Adrenal gland (tissue), 9 donors: ENCODE measurements at regions not wholly inside any gene's neighbourhood (a gene's known extent, or its start where the extent isn't known, plus 50 kb on each side); places are given as distances from the start of the nearest gene placed in this dataset.

Experiments
- DNase-seq, 7 donors: peaks; one replicate each; pipeline ENCODE4 v3.0.0-alpha.2; 2019 to 2020
- H3K27ac ChIP-seq, 5 donors: fragments of 200-600 bp; sonication (generic) in 4 of 5; 1 replicate in 3 of 5; 2 replicates in 2 of 5; pipeline versions ENCODE4 v1.5.1 to v1.8.0; 2016 to 2020; ENCODE audit warnings: mild to moderate bottlenecking in 1 of 5
- H3K27me3 ChIP-seq: fragments of 200-600 bp; 2 replicates; pipeline ENCODE4 v1.8.0; 2021
- H3K36me3 ChIP-seq, 2 donors: fragments of 200-600 bp; replicated peaks in 1 of 2; 1 replicate in 1 of 2; 2 replicates in 1 of 2; pipeline versions ENCODE4 v1.5.1 to v1.8.0; 2018 to 2022
- H3K4me1 ChIP-seq, 2 donors: fragments of 200-600 bp; replicated peaks in 1 of 2; 1 replicate in 1 of 2; 2 replicates in 1 of 2; pipeline versions ENCODE4 v1.5.1 to v1.8.0; 2018 to 2021
- H3K4me3 ChIP-seq, 4 donors: fragments of 200-600 bp; sonication (generic) in 3 of 4; one replicate each; pipeline ENCODE4 v1.5.1; 2016 to 2018
- H3K9me3 ChIP-seq, 3 donors: fragments of 200-600 bp; sonication (generic) in 1 of 3; replicated peaks in 1 of 3; 1 replicate in 2 of 3; 2 replicates in 1 of 3; pipeline versions ENCODE4 v1.5.1 to v1.8.0; 2016 to 2021
- CTCF ChIP-seq, 6 experiments: fragments of 450-650 bp in 4 of 6; fragments of 200-600 bp in 2 of 6; sonication (generic) in 1 of 6; IDR thresholded peaks; 1 replicate in 5 of 6; 2 replicates in 1 of 6; pipeline versions ENCODE4 v1.5.1 to v1.8.0; 2016 to 2021; ENCODE audit warnings: antibody characterized with exemption in 6 of 6, mild to moderate bottlenecking in 2 of 6, moderate library complexity in 1 of 6
- POLR2A ChIP-seq, 2 donors: fragments of 450-650 bp; IDR thresholded peaks; one replicate each; pipeline ENCODE4 v1.6.1; 2017; ENCODE audit warnings: antibody characterized with exemption in 2 of 2, mild to moderate bottlenecking in 2 of 2, moderate library complexity in 1 of 2
- WGBS, 4 donors: extraction: QIAGEN DNeasy Blood & Tissue Kit in 2 of 4; methylation state at CpG; one replicate each; pipeline versions ENCODE4 v1.1.5 to v1.1.7; 2013 to 2017; 5-methylcytosine and 5-hydroxymethylcytosine counted together
- intact Hi-C, 2 donors: fragments of 100-400 bp; cut with DNase I; formaldehyde crosslinking; loops; one replicate each; pipeline versions ENCODE4 v1.14.1 to v1.15.0; 2022 to 2023
- microRNA-seq, 3 donors: library from miRNA; unstranded; fragments of <30 nt; microRNA quantifications; one replicate each; pipeline ENCODE4, GENCODE V29; 2017 to 2020
- small RNA-seq, 2 donors: library from RNA; depleted of rRNA; stranded (forward); fragments of <200 nt; gene quantifications; one replicate each; pipeline ENCODE3, GENCODE V24; 2016
- donor health status: healthy with polysubstance abuse.
- donor health status: Bipolar disorder and iron deficiency.
- donor health status: DM: yes; HTN: yes; CAD: no.
- donor health status: DM: no; HTN: no; CAD: no.
- donor health status: DM: no; HTN: no; CAD: no.

GRCh38 chr3:44186712-44187111 is 55.0 kb upstream of the TOPAZ1 start:
- 25 to 55% (median 39%) methylated on average over 2 of the region's 2 CpGs for WGBS, 4 donors
- intact Hi-C loops = no loop called here
- no peak for DNase-seq
- Histone ChIP-seq H3K27ac (no peak overlapping the region), H3K27me3 (peaks cover 3% of the 10 kb centered on the region), H3K4me3 (no peak overlapping the region), H3K36me3 (no peaks in the 10 kb centered on the region), H3K9me3 (no peaks in the 10 kb centered on the region), H3K4me1 (no peaks in the 10 kb centered on the region)
- TF ChIP-seq POLR2A (IDR thresholded peaks at IDR 0.05) (no peak), CTCF (IDR thresholded peaks at IDR 0.05) (no peak)

Small RNA genes in the stretch of these regions (microRNA-seq; reads per million reads assigned to microRNA genes)
- 3.4 to 7.6 (median 4.2) reads per million in 3 donors for gene MIR138-1

Small RNA genes in the stretch of these regions (small RNA-seq; reads per million reads assigned to genes)
- gene MIR138-1 = 0.12 to 0.17 reads per million in 2 donors
- 0 reads per million in 2 donors for gene RNU6-367P
